NT2/D1 (cell line): ENCODE measurements at regions not wholly inside any gene's neighbourhood (a gene's known extent, or its start where the extent isn't known, plus 50 kb on each side); places are given as distances from the start of the nearest gene placed in this dataset.

Source experiments
- YY1 ChIP-seq: IDR thresholded peaks from 2 replicates; pipeline ENCODE4 v1.6.1; 2011; ENCODE audit not compliant: insufficient read length, insufficient read depth
- ZNF274 ChIP-seq: IDR thresholded peaks from 2 replicates; pipeline ENCODE4 v1.6.1; 2011; ENCODE audit warnings: mild to moderate bottlenecking, low read depth, low read length

DNA sequence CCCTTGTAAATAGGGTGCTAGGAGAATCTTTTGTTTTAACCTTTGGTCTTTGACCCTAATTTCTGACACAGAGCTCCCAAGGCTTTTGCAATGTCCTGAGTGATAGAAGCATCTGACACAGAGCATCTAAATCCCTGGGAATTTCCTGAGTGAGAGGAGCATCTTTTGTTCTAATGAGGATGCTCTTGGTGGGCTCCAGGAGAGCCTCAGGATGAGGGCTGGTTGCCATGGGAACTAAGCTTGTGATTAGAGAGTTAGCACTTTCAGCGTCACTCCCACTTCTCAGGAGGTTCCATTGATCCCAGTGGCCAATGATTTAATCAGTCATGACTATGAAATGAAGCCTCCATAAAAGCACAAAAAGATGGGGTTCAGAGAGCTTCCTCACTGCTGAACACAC, 264.8 kb downstream of the KIF20B start:
- no peak for TF ChIP-seq ZNF274
- TF ChIP-seq YY1, result no peak
